Memory B cell (primary cell): ENCODE measurements at regions not wholly inside any gene's neighbourhood (a gene's known extent, or its start where the extent isn't known, plus 50 kb on each side); places are given as distances from the start of the nearest gene placed in this dataset.

Experiments used
- ATAC-seq: fragments of 150-1000 bp; cut with Tn5 transposase; 2 replicates; pipeline ENCODE4 v1.10.0; 2021; ENCODE audit warnings: low read depth, mild to moderate bottlenecking, moderate library complexity
- DNase-seq, 2 donors: peaks; one replicate each; pipeline ENCODE4 v3.0.0; 2022; ENCODE audit warnings: low spot score in 2 of 2
- H3K27ac Mint-ChIP-seq: one replicate; pipeline ENCODE4 v1.8.0; 2022; ENCODE audit warnings: mild to moderate bottlenecking, moderate library complexity, mixed read lengths
- H3K27me3 Mint-ChIP-seq: one replicate; pipeline ENCODE4 v1.8.0; 2022; ENCODE audit warnings: mixed read lengths
- H3K36me3 Mint-ChIP-seq: one replicate; pipeline ENCODE4 v1.8.0; 2022; ENCODE audit warnings: mild to moderate bottlenecking, mixed read lengths
- H3K4me1 Mint-ChIP-seq: one replicate; pipeline ENCODE4 v1.8.0; 2022; ENCODE audit warnings: mixed read lengths
- H3K4me3 Mint-ChIP-seq: one replicate; pipeline ENCODE4 v1.8.0; 2022; ENCODE audit warnings: mild to moderate bottlenecking, moderate library complexity, mixed read lengths
- H3K9me3 Mint-ChIP-seq: one replicate; pipeline ENCODE4 v1.8.0; 2022; ENCODE audit warnings: mixed read lengths

DNA sequence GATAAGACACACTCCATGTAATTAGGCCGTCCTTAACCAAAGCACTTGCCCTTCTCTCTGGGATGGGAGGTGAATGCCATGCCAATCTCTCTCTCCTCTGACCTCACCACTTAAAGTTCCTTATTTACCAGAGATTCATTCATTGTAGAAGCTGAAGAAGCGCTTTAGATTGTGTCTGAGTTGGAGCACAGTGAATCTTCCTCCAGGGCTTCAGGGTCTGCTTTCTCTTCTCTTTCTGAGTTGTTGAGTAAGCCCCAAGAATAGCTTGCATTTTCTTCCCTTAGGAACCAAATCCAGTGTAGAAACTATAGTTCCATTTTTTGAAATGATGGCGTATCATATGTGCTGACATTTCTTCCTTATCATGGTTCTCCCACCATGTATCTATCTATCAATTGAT lies 104.5 kb upstream of the MAML3 start:
- no peaks in the 10 kb centered on the region for H3K36me3 Mint-ChIP-seq
- peaks cover 30% of the 10 kb centered on the region for H3K27me3 Mint-ChIP-seq

GRCh38 chr4:140257461-140258305 lies 103.7 kb upstream of the MAML3 start:
- Mint-ChIP-seq H3K4me3 (no peak overlapping the region), H3K9me3 (no peaks in the 10 kb centered on the region), H3K27ac (no peak overlapping the region), H3K27me3 (peaks cover 27% of the 10 kb centered on the region), H3K36me3 (no peaks in the 10 kb centered on the region), H3K4me1 (no peaks in the 10 kb centered on the region)
- DNase-seq: no peak
- ATAC-seq: no peak

More for the DNA sequence above, 104.5 kb upstream of the MAML3 start:
- H3K4me1 Mint-ChIP-seq: no peaks in the 10 kb centered on the region
- ATAC-seq (no peak), DNase-seq (no peak)
- no peaks in the 10 kb centered on the region for H3K9me3 Mint-ChIP-seq
- no peak overlapping the region for H3K4me3 Mint-ChIP-seq
- no peak overlapping the region for H3K27ac Mint-ChIP-seq

- H3K4me1 Mint-ChIP-seq: peaks cover 2% of the 10 kb centered on the region
- no peaks in the 10 kb centered on the region for H3K36me3 Mint-ChIP-seq
- H3K4me3 Mint-ChIP-seq: no peak overlapping the region
- H3K9me3 Mint-ChIP-seq: no peaks in the 10 kb centered on the region
- H3K27ac Mint-ChIP-seq: no peak overlapping the region
- ATAC-seq (no peak), DNase-seq (no peak)
- peaks cover 25% of the 10 kb centered on the region for H3K27me3 Mint-ChIP-seq
Measured at GRCh38 chr4:140256941-140257340, 103.0 kb upstream of the MAML3 start.

DNA sequence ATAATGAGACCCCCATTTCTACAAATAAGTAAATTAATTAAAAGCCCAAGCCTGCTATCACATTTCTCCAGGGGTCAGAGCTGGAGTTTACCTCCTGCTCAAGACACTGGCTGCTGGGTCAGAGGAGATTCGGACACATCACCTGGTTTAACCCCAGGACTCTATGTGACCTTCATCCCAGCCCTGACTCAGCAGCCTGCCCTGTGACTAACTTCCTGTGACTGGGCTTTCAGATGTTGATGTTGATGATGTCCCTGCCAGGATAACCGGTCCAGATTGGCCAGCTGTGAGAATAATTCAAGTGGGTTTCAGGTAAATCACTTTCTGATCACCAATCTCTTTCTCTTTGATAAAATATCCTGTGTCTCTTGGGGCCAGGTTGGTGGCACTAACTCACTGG lies 102.4 kb upstream of the MAML3 start:
- Mint-ChIP-seq H3K4me3 (no peak overlapping the region), H3K27me3 (peaks cover 26% of the 10 kb centered on the region), H3K36me3 (no peaks in the 10 kb centered on the region), H3K4me1 (peaks cover 3% of the 10 kb centered on the region), H3K27ac (no peak overlapping the region), H3K9me3 (no peaks in the 10 kb centered on the region)
- ATAC-seq (no peak), DNase-seq (no peak)

- no peak for ATAC-seq
- H3K9me3 Mint-ChIP-seq: no peaks in the 10 kb centered on the region
- no peak for DNase-seq
- peaks cover 27% of the 10 kb centered on the region for H3K27me3 Mint-ChIP-seq
- no peaks in the 10 kb centered on the region for H3K36me3 Mint-ChIP-seq
- H3K4me1 Mint-ChIP-seq: peaks cover 3% of the 10 kb centered on the region
- H3K27ac Mint-ChIP-seq: no peak overlapping the region
- H3K4me3 Mint-ChIP-seq: no peak overlapping the region
Measured at GRCh38 chr4:140255927-140256326, 101.9 kb upstream of the MAML3 start.

- H3K4me3 Mint-ChIP-seq: no peak overlapping the region
- H3K36me3 Mint-ChIP-seq: no peaks in the 10 kb centered on the region
- H3K9me3 Mint-ChIP-seq: no peaks in the 10 kb centered on the region
- no peak overlapping the region for H3K27ac Mint-ChIP-seq
- DNase-seq: no peak
- peaks cover 27% of the 10 kb centered on the region for H3K27me3 Mint-ChIP-seq
- no peak for ATAC-seq
- H3K4me1 Mint-ChIP-seq: peaks cover 3% of the 10 kb centered on the region
Measured at GRCh38 chr4:140255467-140255866, 101.5 kb upstream of the MAML3 start.

DNA sequence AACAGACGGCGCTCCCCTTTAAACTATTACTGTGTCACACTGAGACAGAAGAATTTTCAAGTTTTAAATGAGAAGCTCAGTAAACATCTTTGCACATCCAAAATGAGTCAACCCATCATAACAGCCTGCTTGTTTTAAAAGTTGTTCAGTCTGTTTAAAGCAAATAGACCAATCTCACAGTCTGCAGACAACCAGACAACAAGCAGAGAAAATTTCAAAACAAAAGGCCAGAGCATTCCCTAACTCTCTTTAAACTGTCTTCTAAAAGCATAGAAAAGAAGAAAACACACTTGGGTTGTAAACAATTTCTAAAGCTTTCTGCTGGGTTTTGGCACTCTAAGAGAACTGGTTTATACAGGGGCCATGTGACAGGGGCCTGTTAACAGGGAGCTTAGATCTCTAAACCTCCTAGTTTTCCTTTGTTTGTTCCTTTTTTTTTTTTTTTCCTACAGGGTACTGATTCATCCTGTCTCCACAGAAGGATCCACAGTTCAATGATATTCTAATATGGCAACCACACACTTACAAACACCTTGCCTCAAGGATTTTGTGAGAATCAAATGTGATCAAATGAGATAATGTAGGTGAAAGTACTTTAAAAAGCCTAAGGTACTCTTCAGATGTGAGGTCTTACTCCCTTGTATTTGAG lies 100.8 kb upstream of the MAML3 start:
- no peak overlapping the region for H3K27ac Mint-ChIP-seq
- peaks cover 24% of the 10 kb centered on the region for H3K27me3 Mint-ChIP-seq
- H3K4me3 Mint-ChIP-seq: no peak overlapping the region
- peaks cover 3% of the 10 kb centered on the region for H3K4me1 Mint-ChIP-seq
- H3K36me3 Mint-ChIP-seq: no peaks in the 10 kb centered on the region
- no peak for DNase-seq
- no peak for ATAC-seq
- H3K9me3 Mint-ChIP-seq: no peaks in the 10 kb centered on the region

DNA sequence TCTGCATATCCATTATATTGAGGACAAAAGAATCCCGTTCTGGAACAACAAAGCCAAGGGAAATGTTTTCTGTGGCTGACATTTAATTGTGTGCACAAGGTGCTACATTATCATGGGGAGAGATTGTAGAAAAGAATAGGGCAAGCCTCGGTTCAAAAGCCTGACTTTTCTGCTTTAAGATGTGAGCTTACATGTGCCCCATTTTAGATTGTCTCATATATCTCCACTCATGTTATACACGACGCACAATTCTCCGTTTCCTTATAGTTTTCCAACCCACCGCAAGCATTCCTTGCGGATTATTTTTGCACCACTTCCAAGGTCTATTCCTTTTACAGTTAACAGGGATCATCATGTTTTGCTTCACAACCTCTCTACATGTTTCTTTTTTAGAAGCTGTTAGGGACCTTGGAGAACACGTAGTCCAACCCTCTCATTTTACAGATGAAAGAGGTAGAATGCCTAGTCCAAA lies 99.6 kb upstream of the MAML3 start:
- Mint-ChIP-seq H3K27me3 (peaks cover 22% of the 10 kb centered on the region), H3K4me1 (peaks cover 3% of the 10 kb centered on the region), H3K4me3 (peak overlapping the region; percentile 74), H3K9me3 (no peaks in the 10 kb centered on the region), H3K36me3 (no peaks in the 10 kb centered on the region), H3K27ac (no peak overlapping the region)
- DNase-seq (no peak), ATAC-seq (no peak)

GRCh38 chr4:140252742-140253555 lies 99.0 kb upstream of the MAML3 start:
- ATAC-seq (peak; percentile 83), DNase-seq (peak; percentile 51 to 72)
- Mint-ChIP-seq H3K36me3 (no peaks in the 10 kb centered on the region), H3K27ac (no peak overlapping the region), H3K4me1 (peaks cover 3% of the 10 kb centered on the region), H3K27me3 (peaks cover 18% of the 10 kb centered on the region), H3K9me3 (no peaks in the 10 kb centered on the region), H3K4me3 (peak overlapping the region; percentile 74)

DNA sequence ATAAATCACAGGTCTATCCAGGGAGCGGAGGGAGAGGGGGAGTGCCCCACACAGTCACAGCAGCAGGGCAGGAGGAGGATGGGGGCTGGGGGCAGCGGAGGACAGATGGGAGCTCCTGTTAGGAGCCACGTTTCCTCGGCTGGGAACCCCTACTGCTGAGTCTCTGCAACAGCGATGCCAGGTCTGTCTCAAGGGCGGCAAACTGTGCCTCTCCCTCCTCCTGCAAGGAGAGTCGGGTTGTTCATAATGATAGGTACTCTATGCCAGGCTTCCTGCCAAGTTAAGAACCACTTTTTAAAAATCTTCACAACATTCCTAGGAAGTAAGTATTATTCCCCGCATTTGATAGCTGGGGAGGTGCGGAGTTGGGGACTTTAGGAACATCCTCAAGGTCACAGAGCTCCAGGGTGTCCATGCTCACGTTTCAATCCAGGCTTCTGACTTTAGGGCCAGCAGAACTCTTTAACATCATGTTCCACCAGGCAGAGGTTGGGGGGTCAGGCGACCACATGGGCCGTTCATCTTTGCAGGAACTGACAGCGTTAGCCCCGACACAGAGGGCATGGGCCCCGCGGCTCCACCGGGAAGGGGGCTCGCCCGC lies 98.3 kb upstream of the MAML3 start:
- peaks cover 3% of the 10 kb centered on the region for H3K4me1 Mint-ChIP-seq
- no peak for DNase-seq
- peak overlapping the region; percentile 72 for H3K4me3 Mint-ChIP-seq
- H3K9me3 Mint-ChIP-seq: no peaks in the 10 kb centered on the region
- H3K27ac Mint-ChIP-seq: no peak overlapping the region
- no peak for ATAC-seq
- peaks cover 17% of the 10 kb centered on the region for H3K27me3 Mint-ChIP-seq
- no peaks in the 10 kb centered on the region for H3K36me3 Mint-ChIP-seq

DNA sequence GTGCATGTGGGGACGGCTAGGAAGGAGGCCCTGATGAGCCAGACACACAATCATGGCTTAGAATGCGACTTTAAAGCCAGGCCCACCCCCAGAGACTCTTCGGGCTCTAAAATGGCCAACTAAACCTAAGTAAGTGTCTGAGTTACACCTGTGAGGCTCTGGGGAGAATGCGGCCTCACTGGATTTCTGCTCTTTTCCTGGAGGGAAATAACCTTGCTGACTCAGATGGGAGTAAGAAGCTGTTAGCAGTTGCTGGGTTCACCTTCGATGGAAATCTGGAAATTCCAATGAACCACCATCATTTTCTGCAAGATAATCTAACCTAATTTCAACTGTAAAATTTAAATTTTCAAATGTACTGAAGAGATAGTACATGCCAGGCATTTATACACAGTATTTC lies 97.6 kb upstream of the MAML3 start:
- no peak overlapping the region for H3K4me3 Mint-ChIP-seq
- no peak overlapping the region for H3K27ac Mint-ChIP-seq
- peaks cover 16% of the 10 kb centered on the region for H3K27me3 Mint-ChIP-seq

GRCh38 chr4:140250989-140251552 lies 97.1 kb upstream of the MAML3 start:
- no peak overlapping the region for H3K27ac Mint-ChIP-seq
- no peaks in the 10 kb centered on the region for H3K9me3 Mint-ChIP-seq
- ATAC-seq: no peak
- peaks cover 3% of the 10 kb centered on the region for H3K4me1 Mint-ChIP-seq
- peaks cover 16% of the 10 kb centered on the region for H3K27me3 Mint-ChIP-seq
- no peaks in the 10 kb centered on the region for H3K36me3 Mint-ChIP-seq
- no peak overlapping the region for H3K4me3 Mint-ChIP-seq
- no peak for DNase-seq

More for the DNA sequence above, 97.6 kb upstream of the MAML3 start:
- no peaks in the 10 kb centered on the region for H3K9me3 Mint-ChIP-seq
- DNase-seq: no peak
- no peak for ATAC-seq
- peaks cover 3% of the 10 kb centered on the region for H3K4me1 Mint-ChIP-seq
- no peaks in the 10 kb centered on the region for H3K36me3 Mint-ChIP-seq

DNA sequence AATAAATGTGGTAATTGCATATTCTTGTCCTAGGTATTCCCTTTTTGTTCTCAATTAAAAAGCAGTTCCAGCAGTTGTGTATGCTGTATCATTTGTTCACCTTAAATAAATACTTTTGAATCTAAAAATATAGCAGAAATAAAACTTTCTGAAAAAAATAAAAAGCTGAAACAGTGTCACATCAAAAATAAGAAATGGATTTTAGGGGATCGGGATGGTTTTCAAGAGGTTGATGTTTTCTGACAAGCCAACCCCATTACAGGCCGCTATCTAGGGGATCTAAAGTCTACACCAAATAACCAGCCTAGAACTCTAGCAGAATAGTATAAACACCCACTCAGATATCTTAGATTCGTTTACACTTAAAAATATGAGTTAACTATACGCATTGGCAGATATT lies 95.4 kb upstream of the MAML3 start:
- DNase-seq: no peak
- no peak for ATAC-seq
- Mint-ChIP-seq H3K4me3 (no peak overlapping the region), H3K27me3 (peaks cover 9% of the 10 kb centered on the region), H3K9me3 (no peaks in the 10 kb centered on the region), H3K36me3 (no peaks in the 10 kb centered on the region), H3K27ac (no peak overlapping the region), H3K4me1 (peaks cover 3% of the 10 kb centered on the region)
